ENCODE measurements at regions not wholly inside any gene's neighbourhood (a gene's known extent, or its start where the extent isn't known, plus 50 kb on each side); places are given as distances from the start of the nearest gene placed in this dataset.

GRCh38 chr6:113161018-113161315 is 696.2 kb upstream of the MARCKS start:
- TF ChIP-seq CTCF (IDR thresholded peaks at IDR 0.05; ENCODE audit: low read depth, low read length, missing control alignments): no peak
- in situ Hi-C loops (cut with HindIII; ENCODE audit: low sequenced_read_pairs): no loop called here
- no peak overlapping the region for H3K4me3 ChIP-seq (ENCODE audit: low read depth, low read length)
- DNase-seq (ENCODE audit: low read depth): no peak

GRCh38 chr6:113162739-113163138 is 694.4 kb upstream of the MARCKS start:
- no peak overlapping the region for H3K4me3 ChIP-seq (ENCODE audit: low read depth, low read length)
- TF ChIP-seq CTCF (IDR thresholded peaks at IDR 0.05; ENCODE audit: low read depth, low read length, missing control alignments): no peak
- in situ Hi-C loops (cut with HindIII; ENCODE audit: low sequenced_read_pairs): no loop called here
- no peak for DNase-seq (ENCODE audit: low read depth)

- in situ Hi-C loops (cut with HindIII; ENCODE audit: low sequenced_read_pairs): no loop called here
- H3K4me3 ChIP-seq (ENCODE audit: low read depth, low read length): no peak overlapping the region
- no peak for TF ChIP-seq CTCF (IDR thresholded peaks at IDR 0.05; ENCODE audit: low read depth, low read length, missing control alignments)
- DNase-seq (ENCODE audit: low read depth): no peak
Measured at GRCh38 chr6:113168057-113168456, 689.1 kb upstream of the MARCKS start.

GRCh38 chr6:113169484-113169883 is 687.7 kb upstream of the MARCKS start:
- no peak overlapping the region for H3K4me3 ChIP-seq (ENCODE audit: low read depth, low read length)
- in situ Hi-C loops (cut with HindIII; ENCODE audit: low sequenced_read_pairs): no loop called here
- DNase-seq (ENCODE audit: low read depth): no peak
- TF ChIP-seq CTCF (IDR thresholded peaks at IDR 0.05; ENCODE audit: low read depth, low read length, missing control alignments): no peak

- no peak overlapping the region for H3K4me3 ChIP-seq (ENCODE audit: low read depth, low read length)
- DNase-seq (ENCODE audit: low read depth): no peak
- in situ Hi-C loops (cut with HindIII; ENCODE audit: low sequenced_read_pairs): no loop called here
- TF ChIP-seq CTCF (IDR thresholded peaks at IDR 0.05; ENCODE audit: low read depth, low read length, missing control alignments): no peak
Measured at GRCh38 chr6:113170454-113170853, 686.7 kb upstream of the MARCKS start.

- H3K4me3 ChIP-seq (ENCODE audit: low read depth, low read length): no peak overlapping the region
- no peak for DNase-seq (ENCODE audit: low read depth)
- in situ Hi-C loops (cut with HindIII; ENCODE audit: low sequenced_read_pairs): no loop called here
- no peak for TF ChIP-seq CTCF (IDR thresholded peaks at IDR 0.05; ENCODE audit: low read depth, low read length, missing control alignments)
Measured at GRCh38 chr6:113171882-113172281, 685.3 kb upstream of the MARCKS start.

GRCh38 chr6:113172531-113172966 is 684.6 kb upstream of the MARCKS start:
- no peak for DNase-seq (ENCODE audit: low read depth)
- TF ChIP-seq CTCF (IDR thresholded peaks at IDR 0.05; ENCODE audit: low read depth, low read length, missing control alignments): no peak
- in situ Hi-C loops (cut with HindIII; ENCODE audit: low sequenced_read_pairs): no loop called here

More at GRCh38 chr6:113172531-113172966, 684.6 kb upstream of the MARCKS start:
- H3K4me3 ChIP-seq (ENCODE audit: low read depth, low read length): no peak overlapping the region

Data from astrocyte of the cerebellum (primary cell).